Fibroblast of lung (primary cell): ENCODE measurements at regions not wholly inside any gene's neighbourhood (a gene's known extent, or its start where the extent isn't known, plus 50 kb on each side); places are given as distances from the start of the nearest gene placed in this dataset.

Source experiments
- DNase-seq, 2 donors: peaks; one replicate each; pipeline versions ENCODE4 v3.0.0 to v3.0.0-alpha.2; 2010; ENCODE audit warnings: low read depth in 2 of 2
- H2AFZ ChIP-seq: 2 replicates; pipeline ENCODE4 v1.5.1; 2012; ENCODE audit warnings: low read length, control low read depth, inconsistent platforms
- H3K27ac ChIP-seq: 2 replicates; pipeline ENCODE4 v1.5.1; 2011; ENCODE audit warnings: low read length, control low read depth; ENCODE audit not compliant: insufficient read depth
- H3K27me3 ChIP-seq: 2 replicates; pipeline ENCODE4 v1.5.1; 2011; ENCODE audit warnings: mild to moderate bottlenecking, low read length; ENCODE audit not compliant: control insufficient read depth, insufficient read depth
- H3K36me3 ChIP-seq: 2 replicates; pipeline ENCODE4 v1.5.1; 2011; ENCODE audit warnings: low read length; ENCODE audit not compliant: control insufficient read depth, insufficient read depth
- H3K4me1 ChIP-seq: 2 replicates; pipeline ENCODE4 v1.5.1; 2011; ENCODE audit warnings: low read length; ENCODE audit not compliant: control insufficient read depth, insufficient read depth; ENCODE audit errors: extremely low read depth
- H3K4me2 ChIP-seq: 2 replicates; pipeline ENCODE4 v1.5.1; 2011; ENCODE audit warnings: low read length, control low read depth; ENCODE audit not compliant: insufficient read depth; ENCODE audit errors: extremely low read depth
- H3K4me3 ChIP-seq, 4 experiments: fragments of 200-600 bp in 1 of 4; sonication (generic) in 1 of 4; replicated peaks in 1 of 4; 2 replicates each; pipeline ENCODE4 v1.5.1; 2011 to 2016; ENCODE audit warnings: low read length in 4 of 4, low read depth in 3 of 4, mild to moderate bottlenecking in 3 of 4, control low read depth in 2 of 4, inconsistent platforms in 1 of 4, mixed read lengths in 1 of 4; ENCODE audit not compliant: insufficient read depth in 1 of 4; ENCODE audit errors: control extremely low read depth in 1 of 4
- H3K79me2 ChIP-seq: 2 replicates; pipeline ENCODE4 v1.5.1; 2012; ENCODE audit warnings: mild to moderate bottlenecking, low read length, inconsistent platforms; ENCODE audit not compliant: control insufficient read depth, insufficient read depth
- H3K9ac ChIP-seq: 2 replicates; pipeline ENCODE4 v1.5.1; 2011; ENCODE audit warnings: mild to moderate bottlenecking, low read length, control low read depth; ENCODE audit not compliant: insufficient read depth
- H3K9me3 ChIP-seq: 2 replicates; pipeline ENCODE4 v1.5.1; 2012; ENCODE audit warnings: low read depth, low read length; ENCODE audit not compliant: control insufficient read depth, insufficient read depth
- H4K20me1 ChIP-seq: 2 replicates; pipeline ENCODE4 v1.5.1; 2011; ENCODE audit warnings: low read length; ENCODE audit not compliant: control insufficient read depth, insufficient read depth; ENCODE audit errors: extremely low read depth
- EZH2 ChIP-seq: IDR thresholded peaks from 2 replicates; pipeline ENCODE4 v1.5.1; 2012; ENCODE audit warnings: low read length, control low read depth, mild to moderate bottlenecking; ENCODE audit errors: missing control alignments
- TF ChIP-seq, protein P1 (sequence below), 2 donors: IDR thresholded peaks in 1 of 2; conservative IDR thresholded peaks in 1 of 2; 1 replicate in 1 of 2; 2 replicates in 1 of 2; pipeline ENCODE4 v1.5.1; 2011 to 2012; ENCODE audit warnings: low read length in 2 of 2, control low read depth in 1 of 2, inconsistent platforms in 1 of 2, low read depth in 1 of 2, mild to moderate bottlenecking in 1 of 2

GRCh38 chr5:106474066-106474465, 1196.7 kb downstream of the EFNA5 start:
- TF ChIP-seq, protein P1, sequence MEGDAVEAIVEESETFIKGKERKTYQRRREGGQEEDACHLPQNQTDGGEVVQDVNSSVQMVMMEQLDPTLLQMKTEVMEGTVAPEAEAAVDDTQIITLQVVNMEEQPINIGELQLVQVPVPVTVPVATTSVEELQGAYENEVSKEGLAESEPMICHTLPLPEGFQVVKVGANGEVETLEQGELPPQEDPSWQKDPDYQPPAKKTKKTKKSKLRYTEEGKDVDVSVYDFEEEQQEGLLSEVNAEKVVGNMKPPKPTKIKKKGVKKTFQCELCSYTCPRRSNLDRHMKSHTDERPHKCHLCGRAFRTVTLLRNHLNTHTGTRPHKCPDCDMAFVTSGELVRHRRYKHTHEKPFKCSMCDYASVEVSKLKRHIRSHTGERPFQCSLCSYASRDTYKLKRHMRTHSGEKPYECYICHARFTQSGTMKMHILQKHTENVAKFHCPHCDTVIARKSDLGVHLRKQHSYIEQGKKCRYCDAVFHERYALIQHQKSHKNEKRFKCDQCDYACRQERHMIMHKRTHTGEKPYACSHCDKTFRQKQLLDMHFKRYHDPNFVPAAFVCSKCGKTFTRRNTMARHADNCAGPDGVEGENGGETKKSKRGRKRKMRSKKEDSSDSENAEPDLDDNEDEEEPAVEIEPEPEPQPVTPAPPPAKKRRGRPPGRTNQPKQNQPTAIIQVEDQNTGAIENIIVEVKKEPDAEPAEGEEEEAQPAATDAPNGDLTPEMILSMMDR (conservative IDR thresholded peaks at IDR 0.05 in 1 of 2, IDR thresholded peaks at IDR 0.05 in 1 of 2; ENCODE audit: low read depth in 1 of 2, low read length in 2 of 2), result no peak
- TF ChIP-seq EZH2, result no peak
- Histone ChIP-seq H3K4me3 (no peak overlapping the region), H3K27me3 (no peaks in the 10 kb centered on the region), H3K4me1 (no peaks in the 10 kb centered on the region), H3K36me3 (no peaks in the 10 kb centered on the region), H3K4me2 (no peak overlapping the region), H2AFZ (no peak overlapping the region), H3K79me2 (no peaks in the 10 kb centered on the region), H4K20me1 (no peaks in the 10 kb centered on the region), H3K27ac (no peak overlapping the region), H3K9ac (no peak overlapping the region), H3K9me3 (no peaks in the 10 kb centered on the region)
- no peak for DNase-seq

DNA sequence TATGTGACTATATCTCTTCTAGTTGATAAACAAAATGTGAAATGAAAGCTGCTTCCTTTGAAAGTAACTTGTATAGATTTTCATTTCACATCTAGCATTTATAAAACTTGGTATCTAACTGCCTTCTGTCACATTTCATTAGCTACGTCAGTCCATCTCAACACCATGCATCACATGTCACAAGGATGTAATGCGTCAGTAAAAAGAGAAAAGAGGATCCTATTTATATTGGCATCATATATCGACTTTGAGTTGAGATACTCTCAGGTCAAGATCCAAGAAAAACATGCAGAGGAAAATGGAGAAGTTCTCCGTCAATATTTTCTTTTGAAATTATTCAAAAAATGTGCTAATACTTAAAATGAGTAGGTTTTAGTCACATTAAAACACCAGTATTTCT, 1211.2 kb downstream of the EFNA5 start:
- Histone ChIP-seq H3K4me2 (no peak overlapping the region), H3K9ac (no peak overlapping the region), H3K9me3 (no peaks in the 10 kb centered on the region), H3K79me2 (no peaks in the 10 kb centered on the region), H3K36me3 (no peaks in the 10 kb centered on the region), H3K4me1 (no peaks in the 10 kb centered on the region), H2AFZ (no peak overlapping the region), H3K27ac (no peak overlapping the region), H3K4me3 (no peak overlapping the region), H4K20me1 (no peaks in the 10 kb centered on the region), H3K27me3 (no peaks in the 10 kb centered on the region)
- peak in 1 of 2 donors; percentile 16 for DNase-seq
- no peak for TF ChIP-seq EZH2
- TF ChIP-seq, protein P1 (conservative IDR thresholded peaks at IDR 0.05 in 1 of 2, IDR thresholded peaks at IDR 0.05 in 1 of 2; ENCODE audit: low read depth in 1 of 2, low read length in 2 of 2), result no peak

GRCh38 chr5:106454651-106455415, 1215.9 kb downstream of the EFNA5 start:
- peak; percentile 52 to 61 for DNase-seq
- Histone ChIP-seq H4K20me1 (no peaks in the 10 kb centered on the region), H3K36me3 (no peaks in the 10 kb centered on the region), H3K27ac (no peak overlapping the region), H3K4me1 (no peaks in the 10 kb centered on the region), H3K27me3 (no peaks in the 10 kb centered on the region), H3K9ac (no peak overlapping the region), H3K4me3 (no peak overlapping the region), H3K9me3 (no peaks in the 10 kb centered on the region), H2AFZ (no peak overlapping the region), H3K4me2 (no peak overlapping the region), H3K79me2 (no peaks in the 10 kb centered on the region)
- TF ChIP-seq, protein P1 (conservative IDR thresholded peaks at IDR 0.05 in 1 of 2, IDR thresholded peaks at IDR 0.05 in 1 of 2; ENCODE audit: low read depth in 1 of 2, low read length in 2 of 2), result peak; percentile 25 to 55
- no peak for TF ChIP-seq EZH2
